H1 (cell line): ENCODE measurements at regions not wholly inside any gene's neighbourhood (a gene's known extent, or its start where the extent isn't known, plus 50 kb on each side); places are given as distances from the start of the nearest gene placed in this dataset.

Source experiments
- CTCF ChIA-PET: fragments of 300-600 bp; sonication (Branson Sonifier 250); formaldehyde crosslinking; loops from one replicate; lab custom pipeline; 2021; ENCODE audit not compliant: partially characterized antibody; lab: Charles Lee
- POLR2A ChIA-PET: fragments of 300-600 bp; sonication (Branson Sonifier 250); formaldehyde crosslinking; loops from one replicate; lab custom pipeline; 2021; ENCODE audit warnings: inconsistent platforms; ENCODE audit not compliant: partially characterized antibody; lab: Charles Lee
- DNase-seq, 2 experiments: peaks; one replicate each; pipeline versions ENCODE4 v3.0.0 to v3.0.0-alpha.2; 2010 to 2022; ENCODE audit warnings: low spot score in 2 of 2, low read depth in 1 of 2, mixed read lengths in 1 of 2
- FAIRE-seq: peaks from 2 replicates; lab custom pipeline; 2011; peaks lifted over from hg19 to GRCh38; lab: Jason Lieb, UNC
- H2AFZ ChIP-seq: 2 replicates; pipeline ENCODE4 v1.8.1; 2012; ENCODE audit warnings: low read length, inconsistent platforms
- H2AK5ac ChIP-seq: 2 replicates; pipeline ENCODE4 v1.6.1; 2013; ENCODE audit warnings: low read depth, low read length
- H2BK120ac ChIP-seq: replicated peaks from 2 replicates; pipeline ENCODE3; 2013; ENCODE audit warnings: low read depth, low read length, inconsistent platforms
- H2BK12ac ChIP-seq: 2 replicates; pipeline ENCODE4 v1.6.1; 2013; ENCODE audit warnings: low read depth, low read length
- H2BK15ac ChIP-seq: 2 replicates; pipeline ENCODE4 v1.6.1; 2013; ENCODE audit warnings: low read length
- H2BK20ac ChIP-seq: 2 replicates; pipeline ENCODE4 v1.6.1; 2013; ENCODE audit warnings: low read length
- H2BK5ac ChIP-seq: 2 replicates; pipeline ENCODE4 v1.6.1; 2013; ENCODE audit warnings: low read depth, low read length
- H3K14ac ChIP-seq: 2 replicates; pipeline ENCODE4 v1.6.1; 2013; ENCODE audit warnings: inconsistent platforms; ENCODE audit not compliant: insufficient read length
- H3K18ac ChIP-seq: 2 replicates; pipeline ENCODE4 v1.6.1; 2013; ENCODE audit warnings: low read length; ENCODE audit errors: extremely low read depth
- H3K23ac ChIP-seq: 2 replicates; pipeline ENCODE4 v1.6.1; 2013; ENCODE audit warnings: inconsistent platforms; ENCODE audit not compliant: insufficient read length
- H3K23me2 ChIP-seq: 2 replicates; pipeline ENCODE4 v1.6.1; 2013; ENCODE audit warnings: low read depth, low read length
- H3K27ac ChIP-seq: 2 replicates; pipeline ENCODE4 v1.6.1; 2011; ENCODE audit warnings: low read depth, low read length, inconsistent platforms
- H3K27me3 ChIP-seq, 4 experiments: replicated peaks in 1 of 4; 1 replicate in 1 of 4; 2 replicates in 3 of 4; pipeline versions ENCODE4 v1.6.1 to v1.8.1; 2011 to 2013; ENCODE audit warnings: low read length in 3 of 4, mild to moderate bottlenecking in 3 of 4, inconsistent platforms in 2 of 4, mixed read lengths in 2 of 4, moderate library complexity in 1 of 4; ENCODE audit not compliant: control insufficient read depth in 3 of 4, insufficient read depth in 3 of 4; ENCODE audit errors: extremely low read depth in 1 of 4
- H3K36me3 ChIP-seq, 4 experiments: 2 replicates each; pipeline versions ENCODE4 v1.6.1 to v1.8.1; 2011 to 2013; ENCODE audit warnings: mild to moderate bottlenecking in 4 of 4, low read length in 3 of 4, moderate library complexity in 2 of 4, control low read depth in 1 of 4, inconsistent platforms in 1 of 4; ENCODE audit not compliant: insufficient read depth in 4 of 4, control insufficient read depth in 2 of 4
- H3K4ac ChIP-seq: replicated peaks from 2 replicates; pipeline ENCODE3; 2013; ENCODE audit warnings: low read length, low read depth, mixed read lengths, inconsistent platforms; ENCODE audit not compliant: insufficient read length
- H3K4me1 ChIP-seq, 4 experiments: replicated peaks in 1 of 4; 1 replicate in 1 of 4; 2 replicates in 3 of 4; pipeline versions ENCODE4 v1.6.1 to v1.8.1; 2011 to 2013; ENCODE audit warnings: low read length in 3 of 4, inconsistent platforms in 2 of 4, mixed read lengths in 1 of 4; ENCODE audit not compliant: insufficient read depth in 4 of 4, control insufficient read depth in 3 of 4
- H3K4me2 ChIP-seq, 2 experiments: 2 replicates each; pipeline versions ENCODE4 v1.6.1 to v1.8.1; 2011 to 2013; ENCODE audit warnings: low read depth in 2 of 2, low read length in 2 of 2, control low read depth in 1 of 2, inconsistent platforms in 1 of 2, mild to moderate bottlenecking in 1 of 2; ENCODE audit not compliant: insufficient read depth in 1 of 2
- H3K4me3 ChIP-seq, 4 experiments: fragments of 200-600, 300-600 bp in 1 of 4; sonication (generic), shearing (Covaris generic), sonication (Bioruptor Twin) in 1 of 4; 2 replicates each; pipeline versions ENCODE4 v1.5.1 to v1.8.1; 2011 to 2016; ENCODE audit warnings: low read length in 4 of 4, low read depth in 3 of 4, control low read depth in 2 of 4, inconsistent platforms in 2 of 4, mild to moderate bottlenecking in 2 of 4, mixed read lengths in 1 of 4, moderate library complexity in 1 of 4; ENCODE audit not compliant: insufficient read depth in 2 of 4; ENCODE audit errors: extremely low read depth in 1 of 4
- H3K56ac ChIP-seq: replicated peaks from 2 replicates; pipeline ENCODE3; 2013; ENCODE audit warnings: low read depth, mild to moderate bottlenecking, mixed read lengths, low read length, inconsistent platforms; ENCODE audit not compliant: insufficient read length
- H3K79me1 ChIP-seq: 2 replicates; pipeline ENCODE4 v1.6.1; 2013; ENCODE audit warnings: low read depth, low read length, control low read depth
- H3K79me2 ChIP-seq, 2 experiments: 2 replicates each; pipeline versions ENCODE4 v1.6.1 to v1.8.1; 2012 to 2013; ENCODE audit warnings: low read length in 2 of 2, mild to moderate bottlenecking in 2 of 2, inconsistent platforms in 1 of 2; ENCODE audit not compliant: insufficient read depth in 2 of 2, control insufficient read depth in 1 of 2
- H3K9ac ChIP-seq, 4 experiments: replicated peaks in 1 of 4; 1 replicate in 1 of 4; 2 replicates in 3 of 4; pipeline versions ENCODE4 v1.6.1 to v1.8.1; 2011 to 2013; ENCODE audit warnings: low read depth in 3 of 4, low read length in 3 of 4, control low read depth in 2 of 4, mild to moderate bottlenecking in 2 of 4, moderate library complexity in 2 of 4, inconsistent platforms in 1 of 4; ENCODE audit errors: extremely low read depth in 1 of 4
- H3K9me3 ChIP-seq, 2 experiments: 2 replicates each; pipeline versions ENCODE4 v1.6.1 to v1.8.1; 2012 to 2013; ENCODE audit warnings: mild to moderate bottlenecking in 2 of 2, moderate library complexity in 2 of 2, control low read depth in 1 of 2, inconsistent platforms in 1 of 2, low read depth in 1 of 2, low read length in 1 of 2, mixed read lengths in 1 of 2; ENCODE audit not compliant: insufficient read depth in 2 of 2
- H4K20me1 ChIP-seq, 2 experiments: replicated peaks in 1 of 2; 2 replicates each; pipeline versions ENCODE3 to v1.8.1; 2011 to 2013; ENCODE audit warnings: inconsistent platforms in 2 of 2, low read length in 2 of 2, mild to moderate bottlenecking in 1 of 2; ENCODE audit not compliant: insufficient read depth in 2 of 2, control insufficient read depth in 1 of 2
- H4K5ac ChIP-seq: 2 replicates; pipeline ENCODE4 v1.6.1; 2013; ENCODE audit warnings: low read length, low read depth, mixed read lengths, inconsistent platforms; ENCODE audit not compliant: insufficient read length
- H4K8ac ChIP-seq: 2 replicates; pipeline ENCODE4 v1.8.0; 2013; ENCODE audit warnings: mild to moderate bottlenecking, moderate library complexity, low read length, inconsistent platforms; ENCODE audit not compliant: insufficient read depth; ENCODE audit errors: extremely low read depth
- H4K91ac ChIP-seq: replicated peaks from 2 replicates; pipeline ENCODE3; 2013; ENCODE audit warnings: low read length, mixed read lengths, inconsistent platforms; ENCODE audit not compliant: insufficient read length
- BACH1 ChIP-seq: IDR thresholded peaks from 2 replicates; pipeline ENCODE4 v1.6.1; 2012; ENCODE audit warnings: low read length, improper control_type of control experiment
- CHD2 ChIP-seq: IDR thresholded peaks from 2 replicates; pipeline ENCODE4 v1.6.1; 2012; ENCODE audit warnings: low read length, improper control_type of control experiment
- EZH2 ChIP-seq: fragments of 200-600 bp; sonication (generic); IDR thresholded peaks from 2 replicates; pipeline ENCODE4 v1.7.1; 2012; ENCODE audit warnings: low read depth, mild to moderate bottlenecking, moderate library complexity, low read length, inconsistent platforms; ENCODE audit not compliant: severe bottlenecking
- POLR2A ChIP-seq, 2 experiments: IDR thresholded peaks; 1 replicate in 1 of 2; 2 replicates in 1 of 2; pipeline ENCODE4 v1.6.1; 2011; ENCODE audit warnings: low read depth in 2 of 2, low read length in 2 of 2, mild to moderate bottlenecking in 2 of 2; ENCODE audit errors: control extremely low read depth in 1 of 2
- POLR2AphosphoS5 ChIP-seq: IDR thresholded peaks from 2 replicates; pipeline ENCODE4 v1.6.1; 2011; ENCODE audit warnings: low read depth, low read length
- RXRA ChIP-seq: IDR thresholded peaks from 2 replicates; pipeline ENCODE4 v1.6.1; 2011; ENCODE audit warnings: low read depth, mild to moderate bottlenecking, low read length, moderate library complexity; ENCODE audit not compliant: insufficient read depth
- TAF1 ChIP-seq: IDR thresholded peaks from 2 replicates; pipeline ENCODE4 v1.6.1; 2011; ENCODE audit warnings: mild to moderate bottlenecking, low read depth, low read length
- TBP ChIP-seq: IDR thresholded peaks from 2 replicates; pipeline ENCODE4 v1.6.1; 2011; ENCODE audit warnings: low read depth, low read length, improper control_type of control experiment
- WGBS, 2 experiments: shearing (Covaris generic) in 1 of 2; methylation state at CpG; one replicate each; pipeline versions ENCODE4 v1.1.6 to v1.1.7; 2013 to 2015; ENCODE audit warnings: low lambda C conversion rate in 2 of 2, mixed read lengths in 2 of 2, inconsistent platforms in 1 of 2, low coverage in 1 of 2, missing lambda C conversion rate in 1 of 2; ENCODE audit not compliant: insufficient replicate concordance in 2 of 2, insufficient coverage in 1 of 2, insufficient read length in 1 of 2; ENCODE audit errors: extremely low coverage in 1 of 2, missing lambda C conversion rate in 1 of 2; 5-methylcytosine and 5-hydroxymethylcytosine counted together
- TF ChIP-seq, protein P1 (sequence below), 3 experiments: IDR thresholded peaks; 1 replicate in 2 of 3; 2 replicates in 1 of 3; pipeline versions ENCODE4 v1.5.1 to v1.6.1; 2011; ENCODE audit warnings: low read length in 3 of 3, mild to moderate bottlenecking in 3 of 3, inconsistent platforms in 2 of 3, low read depth in 1 of 3, moderate library complexity in 1 of 3; ENCODE audit not compliant: insufficient read depth in 1 of 3; ENCODE audit errors: control extremely low read depth in 1 of 3

DNA sequence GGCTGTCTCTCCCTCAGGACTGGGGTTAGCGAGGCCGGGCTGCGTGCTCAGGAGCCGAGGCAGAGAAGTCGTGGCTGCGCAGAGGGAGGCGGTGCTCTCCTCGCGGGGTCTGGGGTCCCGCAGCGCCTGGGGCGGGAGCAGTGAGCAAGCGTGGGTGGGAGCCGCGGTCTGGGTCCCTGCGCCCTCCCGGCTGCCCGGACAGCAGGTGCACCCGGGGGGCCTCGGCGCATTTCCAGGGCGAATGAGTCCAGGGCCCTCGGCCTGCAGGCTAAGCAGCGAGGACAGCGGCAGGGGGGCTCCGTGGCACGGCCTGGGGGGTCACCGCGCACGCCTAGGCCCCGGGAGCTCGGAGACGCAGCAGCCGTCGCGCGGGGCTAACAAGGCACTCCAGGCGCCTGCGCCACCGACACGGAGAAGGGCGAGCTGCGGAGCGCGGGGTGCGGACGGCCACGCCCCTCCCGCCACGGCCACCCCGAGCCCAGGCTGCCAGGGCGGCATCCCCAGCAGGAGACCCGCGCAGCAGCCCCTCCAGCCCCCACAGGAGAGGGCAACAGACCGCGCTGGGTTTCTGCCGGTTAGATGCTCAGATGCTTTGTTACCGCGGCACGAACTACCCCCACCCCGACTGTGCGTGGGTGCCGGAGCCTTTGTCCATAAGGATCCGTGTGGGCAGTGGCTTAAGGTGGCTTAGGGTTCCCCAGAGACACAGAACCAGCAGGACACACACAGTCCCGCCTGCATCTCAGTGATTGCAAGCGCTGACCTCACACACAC, 117.7 kb upstream of the C14orf180 start:
- Histone ChIP-seq H3K4me2 (peak overlapping the region; percentile 83 to 93), H2BK120ac (no peak overlapping the region), H3K14ac (no peak overlapping the region), H2AK5ac (no peak overlapping the region), H2BK5ac (no peak overlapping the region), H2BK20ac (no peak overlapping the region), H3K56ac (no peak overlapping the region), H3K27me3 (peaks cover 11 to 28% (median 23%) of the 10 kb centered on the region in 4 experiments), H3K79me2 (no peaks in the 10 kb centered on the region), H3K23ac (no peak overlapping the region), H3K4ac (no peak overlapping the region), H3K9me3 (no peaks in the 10 kb centered on the region), H3K9ac (peak overlapping the region in 1 of 4 experiments; percentile 35; a peak in 1 of 7 replicates), H3K4me3 (peak overlapping the region; percentile 27 to 72 (median 44)), H4K8ac (peak overlapping the region; percentile 79; the same call in 1 of the 2 replicates), H4K20me1 (peaks cover 0 to 5% of the 10 kb centered on the region in 2 experiments), H3K36me3 (no peaks in the 10 kb centered on the region), H4K91ac (no peak overlapping the region), H3K27ac (no peak overlapping the region), H2AFZ (peak overlapping the region; percentile 44; the same call in 1 of the 2 replicates), H3K4me1 (peaks cover 0 to 10% (median 4%) of the 10 kb centered on the region in 4 experiments; a peak in 5 of 7 replicates), H2BK12ac (no peak overlapping the region), H3K18ac (no peak overlapping the region), H2BK15ac (no peak overlapping the region), H3K79me1 (no peaks in the 10 kb centered on the region), H4K5ac (no peak overlapping the region), H3K23me2 (peaks cover 10% of the 10 kb centered on the region; the same call in 1 of the 2 replicates)
- ChIA-PET CTCF (interaction anchor here (0.5 to 1.7 kb wide), 5 partner anchors 19 to 333 kb away, joined by 3 to 4 read pairs (median 3); no protein-coding TSS in a partner anchor), POLR2A (no interaction called here)
- 8% methylated on average over 26 of the region's 66 CpGs; no CpG with 5 or more reads in 1 of the 2 experiments for WGBS, 2 experiments
- DNase-seq (peak in 1 of 2 experiments; percentile 51), FAIRE-seq (no peak)
- TF ChIP-seq, protein P1, sequence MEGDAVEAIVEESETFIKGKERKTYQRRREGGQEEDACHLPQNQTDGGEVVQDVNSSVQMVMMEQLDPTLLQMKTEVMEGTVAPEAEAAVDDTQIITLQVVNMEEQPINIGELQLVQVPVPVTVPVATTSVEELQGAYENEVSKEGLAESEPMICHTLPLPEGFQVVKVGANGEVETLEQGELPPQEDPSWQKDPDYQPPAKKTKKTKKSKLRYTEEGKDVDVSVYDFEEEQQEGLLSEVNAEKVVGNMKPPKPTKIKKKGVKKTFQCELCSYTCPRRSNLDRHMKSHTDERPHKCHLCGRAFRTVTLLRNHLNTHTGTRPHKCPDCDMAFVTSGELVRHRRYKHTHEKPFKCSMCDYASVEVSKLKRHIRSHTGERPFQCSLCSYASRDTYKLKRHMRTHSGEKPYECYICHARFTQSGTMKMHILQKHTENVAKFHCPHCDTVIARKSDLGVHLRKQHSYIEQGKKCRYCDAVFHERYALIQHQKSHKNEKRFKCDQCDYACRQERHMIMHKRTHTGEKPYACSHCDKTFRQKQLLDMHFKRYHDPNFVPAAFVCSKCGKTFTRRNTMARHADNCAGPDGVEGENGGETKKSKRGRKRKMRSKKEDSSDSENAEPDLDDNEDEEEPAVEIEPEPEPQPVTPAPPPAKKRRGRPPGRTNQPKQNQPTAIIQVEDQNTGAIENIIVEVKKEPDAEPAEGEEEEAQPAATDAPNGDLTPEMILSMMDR (IDR thresholded peaks at IDR 0.05; ENCODE audit: control extremely low read depth in 1 of 3, insufficient read depth in 1 of 3, low read depth in 1 of 3, low read length in 3 of 3) = no peak
- TF ChIP-seq RXRA (no peak), EZH2 (peak; percentile 30), CHD2 (no peak), TBP (no peak), POLR2AphosphoS5 (no peak), TAF1 (no peak), BACH1 (no peak), POLR2A (IDR thresholded peaks at IDR 0.05; ENCODE audit: control extremely low read depth in 1 of 2, low read depth in 2 of 2, low read length in 2 of 2) (no peak)
